NCI-H510A treated with DMSO at 0.1 percent for 48 hours (cell line): ENCODE measurements at regions not wholly inside any gene's neighbourhood (a gene's known extent, or its start where the extent isn't known, plus 50 kb on each side); places are given as distances from the start of the nearest gene placed in this dataset.

Experiments
- DNase-seq: peaks from one replicate; lab custom pipeline; 2025; lab: John Stamatoyannopoulos, UW

DNA sequence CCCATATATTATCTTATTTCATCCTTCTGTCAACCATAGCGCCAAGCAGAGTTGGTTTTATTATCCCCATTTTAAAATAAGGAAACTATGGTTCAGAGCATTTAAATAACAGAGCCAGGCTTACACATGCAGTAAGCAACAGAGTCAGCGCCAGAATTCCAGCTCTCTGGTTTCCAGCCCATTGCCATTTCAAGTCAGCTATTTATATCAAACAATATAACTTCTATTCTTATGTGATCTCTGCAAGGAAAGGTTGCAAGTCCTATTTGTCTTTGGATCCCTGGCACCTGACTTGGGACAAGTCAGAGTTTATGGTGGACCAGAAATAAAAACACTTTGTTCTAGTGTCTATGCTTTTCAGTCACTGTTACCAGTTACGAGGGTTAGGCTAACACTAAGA lies 174.1 kb upstream of the EEA1 start:
- DNase-seq, result no peak

DNA sequence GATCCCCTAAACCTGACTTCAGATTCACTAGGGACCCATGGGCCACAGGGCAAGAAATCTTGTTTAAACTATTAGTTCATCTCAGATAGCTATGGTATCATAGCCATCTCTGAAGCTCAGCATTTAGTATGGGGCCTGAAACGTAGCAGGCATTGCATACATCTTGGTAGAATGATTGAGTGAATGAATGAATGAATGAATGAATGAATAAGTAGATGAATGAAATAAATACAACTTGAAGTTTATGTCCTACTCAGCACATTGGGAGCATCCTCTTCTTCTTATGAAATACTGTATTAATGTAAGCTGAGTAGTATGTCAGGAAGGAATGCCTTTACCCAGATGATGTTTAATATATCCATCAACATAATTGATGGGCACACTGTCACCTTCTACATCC lies 175.4 kb upstream of the EEA1 start:
- no peak for DNase-seq

DNA sequence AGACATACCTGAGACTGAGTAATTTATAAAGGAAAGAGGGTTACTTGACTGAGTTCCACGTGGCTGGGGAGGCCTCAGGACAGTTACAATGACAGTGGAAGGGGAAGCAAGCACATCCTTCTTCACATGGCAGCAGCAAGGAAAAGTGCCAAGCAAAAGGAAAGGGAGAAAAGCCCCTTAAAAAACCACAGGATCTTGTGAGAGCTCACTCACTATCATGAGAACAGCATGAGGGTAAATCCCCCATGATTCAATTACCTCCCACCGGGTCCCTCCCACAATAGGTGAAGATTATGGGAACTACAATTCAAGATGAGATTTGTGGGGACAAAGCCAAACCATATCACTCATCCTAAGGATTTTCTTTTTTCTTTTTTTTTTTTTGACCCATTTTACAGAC lies 177.8 kb upstream of the EEA1 start:
- DNase-seq, result no peak

DNA sequence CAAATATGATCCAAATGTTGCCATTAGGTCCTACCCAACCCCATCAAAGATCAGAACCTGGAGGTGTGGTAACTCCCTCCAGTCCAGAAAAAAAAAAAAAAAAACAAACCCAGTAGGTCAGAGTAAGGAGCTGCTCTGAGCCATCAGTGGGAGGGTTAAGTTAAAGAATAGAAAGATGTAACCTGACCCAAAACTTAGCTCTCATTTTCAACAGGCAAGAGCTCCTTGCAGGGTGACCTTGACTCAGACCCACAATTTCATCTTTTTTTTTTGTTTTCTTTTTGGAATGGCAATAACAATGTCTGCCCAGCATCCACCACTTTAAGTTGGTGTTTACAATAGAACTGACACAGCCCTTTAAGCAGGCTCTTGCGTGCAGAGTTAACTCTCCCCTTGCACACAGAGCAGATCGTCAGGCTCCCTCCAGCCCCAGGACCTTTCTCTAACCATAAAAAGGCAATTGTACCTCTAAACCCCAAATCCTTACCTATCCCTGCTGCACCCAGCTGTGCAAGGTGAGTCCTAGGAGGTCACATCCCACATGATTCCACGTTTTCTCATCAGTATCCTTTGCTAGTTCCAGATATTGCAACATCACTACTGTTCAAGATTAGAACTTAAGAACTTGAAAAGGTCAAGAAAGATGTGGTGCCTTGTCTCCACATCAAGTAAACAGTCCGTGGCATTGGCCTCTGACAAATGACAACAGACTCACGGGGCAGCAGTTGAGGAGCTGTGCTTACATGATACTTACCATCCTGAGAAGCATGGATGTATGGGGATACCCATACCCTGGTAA lies 178.6 kb upstream of the EEA1 start:
- no peak for DNase-seq

DNA sequence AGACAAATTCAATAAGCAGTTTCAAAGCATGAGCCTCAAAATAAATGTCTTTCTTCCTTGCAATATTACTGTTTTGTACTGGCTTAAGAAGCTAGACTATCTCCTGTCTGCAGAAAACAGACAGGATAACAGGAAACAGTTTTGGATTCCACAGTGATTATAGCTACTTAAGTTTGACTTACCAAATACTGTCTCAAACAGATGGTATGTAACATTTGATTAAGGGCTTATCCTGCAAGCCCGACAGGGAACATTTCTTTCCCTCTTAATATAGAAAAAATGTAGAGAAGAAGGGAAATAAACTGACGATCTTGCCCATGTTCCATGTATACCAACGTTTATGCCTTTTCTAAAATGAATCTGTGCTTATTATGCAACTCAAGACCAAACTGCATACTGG lies 179.9 kb upstream of the EEA1 start:
- no peak for DNase-seq

DNA sequence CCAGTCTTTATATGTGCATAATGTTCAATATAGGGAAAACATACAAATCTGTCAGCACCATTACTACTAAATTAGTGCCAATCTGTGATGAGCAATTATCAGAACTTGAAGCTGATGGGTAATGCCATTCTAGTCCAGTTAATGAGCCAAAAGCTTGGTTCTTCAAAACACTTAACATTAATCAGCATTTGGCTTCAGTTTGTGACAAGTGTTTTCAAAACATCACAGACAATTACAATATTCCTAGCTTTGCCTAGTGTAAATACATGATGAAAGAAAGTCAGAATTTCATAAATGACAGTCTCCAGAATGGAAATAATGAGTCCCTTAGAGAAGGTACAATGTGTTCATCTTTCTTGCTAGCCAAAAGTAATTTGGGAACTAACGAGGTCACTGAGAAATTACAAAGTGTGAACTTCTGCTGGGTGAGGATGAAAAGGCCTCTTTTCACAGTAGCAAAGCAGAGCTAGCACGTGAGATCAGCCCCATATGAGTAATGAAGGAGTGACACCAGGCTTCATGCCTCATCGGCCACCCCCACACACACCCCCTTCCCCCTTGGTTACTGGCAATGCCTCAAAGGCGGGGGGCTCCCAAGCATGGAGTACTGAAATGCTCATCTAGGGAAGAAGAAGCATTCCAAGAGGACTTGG lies 180.6 kb upstream of the EEA1 start:
- DNase-seq, result no peak

DNA sequence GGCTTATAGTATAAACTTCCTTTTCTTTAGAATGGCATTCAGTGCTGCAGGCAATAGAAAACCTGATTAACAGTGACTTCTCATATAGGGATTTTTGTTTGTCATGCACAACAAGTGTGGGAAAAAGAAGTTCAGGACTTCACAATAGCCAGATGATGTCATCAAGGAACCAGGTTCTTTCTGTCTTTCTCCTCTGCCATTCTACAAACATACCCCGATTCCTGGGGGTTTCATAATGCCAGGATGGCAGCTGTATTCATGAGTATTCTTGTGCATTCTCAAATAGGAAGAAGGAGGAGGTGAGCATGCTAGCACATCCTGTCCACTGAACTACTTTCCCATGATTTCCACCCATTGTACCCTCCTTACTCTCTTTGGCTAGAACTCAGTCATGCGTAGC lies 182.7 kb upstream of the EEA1 start:
- no peak for DNase-seq

DNA sequence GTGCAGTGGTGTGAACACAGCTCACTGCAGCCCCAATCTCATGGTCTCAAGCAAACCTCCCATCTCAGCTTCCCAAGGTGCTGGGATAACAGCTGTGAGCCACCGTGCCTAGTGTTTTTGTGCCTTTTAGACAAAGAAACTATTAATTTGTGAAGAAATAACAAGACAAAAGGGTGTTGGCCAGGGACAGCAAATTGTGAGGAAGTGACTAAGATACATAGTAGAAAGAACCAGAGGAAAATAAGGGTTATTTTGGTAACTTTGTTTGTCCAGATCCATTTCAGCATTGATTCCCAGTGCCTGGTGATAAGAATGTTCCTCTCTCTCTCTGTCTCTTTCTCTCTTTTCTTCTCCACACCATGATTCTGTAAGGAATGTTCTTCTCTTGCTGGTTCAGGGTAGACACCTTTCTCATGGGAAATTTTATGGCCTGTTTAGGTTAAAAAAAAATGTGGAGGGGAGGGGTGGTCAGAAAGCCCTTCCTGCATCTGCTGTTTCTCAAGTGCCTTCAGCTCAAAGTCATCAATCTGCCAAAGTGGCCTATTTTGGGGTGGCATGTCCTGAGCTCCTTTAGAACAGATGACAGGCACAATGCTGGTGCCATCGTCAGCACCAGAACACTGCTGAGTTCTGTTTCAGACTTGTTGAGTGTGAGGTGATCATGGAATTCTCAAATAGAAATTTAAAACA lies 184.4 kb upstream of the EEA1 start:
- no peak for DNase-seq

DNA sequence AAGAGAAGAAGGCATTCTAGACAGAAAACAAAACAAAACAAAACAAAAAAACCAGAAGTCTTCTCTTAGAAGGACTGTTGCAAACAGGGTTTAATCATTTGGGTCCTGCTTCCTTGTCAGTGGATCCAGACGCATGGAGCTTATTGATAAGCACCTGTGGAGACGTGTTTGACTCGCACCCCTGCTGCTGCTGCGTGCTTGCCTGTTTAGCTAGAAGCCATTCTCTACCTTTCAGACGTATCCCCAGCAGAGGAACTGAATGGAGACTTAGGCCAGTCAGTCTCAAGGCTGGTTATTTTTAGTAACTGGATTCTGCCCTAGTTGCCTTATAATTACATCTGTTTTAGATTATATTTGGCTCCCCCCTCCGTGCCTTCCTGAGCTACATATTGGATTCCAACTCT lies 186.1 kb upstream of the EEA1 start:
- no peak for DNase-seq

DNA sequence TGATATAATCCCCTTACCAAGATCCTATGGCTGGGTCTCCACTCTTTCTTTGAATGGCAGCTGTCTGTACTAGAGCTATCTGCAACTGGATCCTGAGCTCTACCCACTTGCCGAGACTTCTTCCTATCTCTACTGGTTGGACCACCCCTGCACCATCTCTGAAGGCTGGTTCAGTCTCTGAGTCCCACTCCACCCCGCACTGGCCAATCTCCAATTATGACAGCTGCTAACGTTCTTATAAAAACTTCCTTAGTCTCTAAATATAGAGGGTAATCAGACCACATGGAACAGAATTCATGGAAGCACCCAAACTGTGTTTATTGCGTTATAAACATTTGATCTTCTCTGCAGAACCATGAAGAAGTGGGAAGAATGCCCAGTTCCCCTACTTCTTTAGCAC lies 186.6 kb upstream of the EEA1 start:
- DNase-seq, result no peak

DNA sequence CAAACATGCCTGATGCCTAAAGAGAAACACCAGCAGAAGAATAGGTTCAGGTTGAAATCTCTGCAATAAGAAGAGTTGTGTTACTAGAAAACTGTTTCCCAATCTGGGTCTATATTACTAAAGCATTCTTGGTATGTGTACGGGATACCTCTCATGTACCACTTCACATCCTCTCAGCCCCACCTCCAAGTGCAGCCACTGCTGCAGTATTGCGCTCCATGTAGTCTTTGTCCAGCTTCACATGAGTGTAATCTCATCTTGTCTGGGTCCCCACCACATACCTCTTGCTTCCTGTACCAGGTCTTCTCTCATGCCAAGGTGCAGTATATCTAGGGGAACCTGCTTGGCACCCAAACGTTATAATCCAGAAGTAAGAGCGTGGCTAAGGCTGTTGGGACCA lies 187.5 kb upstream of the EEA1 start:
- DNase-seq, result no peak

DNA sequence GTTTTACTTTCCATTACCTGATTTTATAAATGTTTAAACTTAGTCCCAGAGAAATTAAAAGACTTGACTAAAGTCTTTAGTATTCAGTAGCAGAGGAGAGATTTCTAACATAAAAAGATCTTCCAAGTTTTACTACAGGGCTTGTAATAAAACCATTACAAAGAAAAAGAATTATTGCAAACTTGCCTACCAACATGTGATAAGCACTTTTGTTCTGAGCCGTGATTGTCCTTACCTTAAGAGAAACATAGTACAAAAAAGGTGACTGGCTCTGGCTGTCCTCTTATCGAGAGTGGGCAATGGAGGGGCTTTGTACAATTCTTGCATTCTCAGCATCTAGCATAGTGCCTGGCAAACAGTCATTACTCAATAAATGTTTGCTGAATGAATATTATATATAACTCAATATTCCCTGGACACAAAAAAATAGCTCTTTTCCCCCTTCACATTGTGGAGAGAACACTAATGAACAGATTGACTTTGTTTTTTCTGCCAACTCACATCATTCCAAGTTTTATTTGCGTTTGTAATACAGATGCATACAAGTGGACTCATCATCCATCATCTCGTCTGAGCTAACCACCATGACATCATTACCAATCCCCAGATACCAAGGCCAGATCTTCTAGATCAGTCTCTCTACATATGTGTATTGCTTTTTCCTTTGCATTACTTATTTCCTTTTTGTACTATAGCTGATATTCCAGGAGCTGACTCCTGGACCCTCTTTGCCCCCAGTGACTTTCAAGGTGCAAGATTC lies 192.8 kb upstream of the EEA1 start:
- DNase-seq, result peak; percentile 51

DNA sequence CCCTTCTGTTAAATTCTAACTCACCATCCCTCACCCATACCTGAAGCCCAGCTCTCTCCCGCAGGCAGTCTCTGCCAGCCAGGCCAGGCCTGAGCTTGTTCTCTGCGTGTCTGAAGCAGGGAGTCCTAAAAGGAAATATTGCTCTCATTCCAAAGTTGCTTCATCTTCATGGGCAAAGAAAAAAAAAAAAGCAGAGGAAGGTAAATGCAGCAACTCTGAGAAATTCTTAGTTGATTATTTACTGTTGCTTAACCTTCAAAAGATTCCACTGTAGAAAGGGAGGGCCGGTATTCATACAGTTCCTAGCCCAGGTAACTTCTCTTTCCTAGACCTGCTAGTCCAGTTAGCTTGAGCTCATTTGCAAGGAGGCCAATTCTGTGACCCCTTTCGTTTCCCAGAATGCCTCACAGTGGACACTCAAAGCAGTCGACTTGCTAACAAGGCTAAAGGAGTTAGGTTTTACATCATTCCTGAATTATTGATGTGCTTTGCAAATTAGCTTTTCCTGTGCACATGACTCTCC lies 193.5 kb upstream of the EEA1 start:
- no peak for DNase-seq

DNA sequence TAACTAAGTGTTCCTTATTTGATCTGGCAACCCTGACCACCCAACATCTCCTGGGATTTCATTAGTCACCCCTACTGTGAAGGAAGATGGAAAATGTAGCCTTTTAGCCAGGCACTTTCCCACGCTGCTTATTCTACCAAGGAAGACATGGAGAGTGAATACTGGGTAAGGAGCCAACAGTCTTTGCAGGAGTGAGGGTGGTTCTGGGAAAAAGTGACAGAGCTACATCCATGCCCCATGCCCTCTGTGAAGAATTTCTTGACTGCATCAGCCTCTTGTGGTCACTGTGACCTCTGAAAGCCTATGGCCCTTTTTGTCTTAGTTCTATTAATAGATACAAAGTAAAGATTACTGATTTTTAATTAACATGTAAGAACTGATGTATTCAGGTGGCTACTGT lies 196.0 kb upstream of the EEA1 start:
- DNase-seq, result no peak

DNA sequence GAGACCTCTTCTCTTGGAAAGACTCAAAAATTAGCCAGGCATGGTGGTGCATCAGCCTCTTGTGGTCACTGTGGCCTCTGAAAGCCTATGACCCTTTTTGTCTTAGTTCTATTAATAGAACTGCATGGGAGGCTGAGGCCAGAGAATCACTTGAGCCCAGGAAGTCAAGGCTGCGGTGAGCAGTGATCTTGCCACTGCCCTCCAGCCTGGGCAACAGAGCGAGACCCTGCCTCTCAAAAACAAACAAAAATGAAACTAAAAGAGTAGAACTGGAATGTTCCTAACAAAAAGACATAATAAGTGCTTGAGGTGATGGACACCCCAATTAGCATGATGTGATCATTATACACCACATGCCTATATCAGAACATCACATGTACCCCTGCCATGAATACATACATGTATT lies 197.0 kb upstream of the EEA1 start:
- no peak for DNase-seq

DNA sequence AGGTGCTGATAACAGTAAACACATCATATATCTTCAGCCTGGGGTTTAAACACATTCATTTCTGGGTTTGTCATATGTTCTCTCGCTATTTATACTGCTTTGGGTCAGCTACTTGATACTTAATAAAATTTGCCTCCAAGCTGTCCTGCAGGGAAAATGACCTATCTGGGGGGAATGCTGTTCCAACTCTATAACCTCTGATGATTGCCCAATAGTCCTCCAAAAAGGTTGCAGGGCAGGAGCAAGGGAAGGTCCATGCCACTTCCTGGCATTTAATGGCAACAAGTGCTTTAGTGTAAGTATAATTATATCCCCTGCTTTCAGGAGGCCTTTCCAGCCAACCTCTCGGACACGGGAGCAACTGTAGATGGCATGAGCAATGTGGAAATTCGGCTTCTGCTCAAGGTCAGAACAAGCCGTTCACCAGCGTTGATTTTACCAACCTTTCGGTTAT lies 198.0 kb upstream of the EEA1 start:
- no peak for DNase-seq

DNA sequence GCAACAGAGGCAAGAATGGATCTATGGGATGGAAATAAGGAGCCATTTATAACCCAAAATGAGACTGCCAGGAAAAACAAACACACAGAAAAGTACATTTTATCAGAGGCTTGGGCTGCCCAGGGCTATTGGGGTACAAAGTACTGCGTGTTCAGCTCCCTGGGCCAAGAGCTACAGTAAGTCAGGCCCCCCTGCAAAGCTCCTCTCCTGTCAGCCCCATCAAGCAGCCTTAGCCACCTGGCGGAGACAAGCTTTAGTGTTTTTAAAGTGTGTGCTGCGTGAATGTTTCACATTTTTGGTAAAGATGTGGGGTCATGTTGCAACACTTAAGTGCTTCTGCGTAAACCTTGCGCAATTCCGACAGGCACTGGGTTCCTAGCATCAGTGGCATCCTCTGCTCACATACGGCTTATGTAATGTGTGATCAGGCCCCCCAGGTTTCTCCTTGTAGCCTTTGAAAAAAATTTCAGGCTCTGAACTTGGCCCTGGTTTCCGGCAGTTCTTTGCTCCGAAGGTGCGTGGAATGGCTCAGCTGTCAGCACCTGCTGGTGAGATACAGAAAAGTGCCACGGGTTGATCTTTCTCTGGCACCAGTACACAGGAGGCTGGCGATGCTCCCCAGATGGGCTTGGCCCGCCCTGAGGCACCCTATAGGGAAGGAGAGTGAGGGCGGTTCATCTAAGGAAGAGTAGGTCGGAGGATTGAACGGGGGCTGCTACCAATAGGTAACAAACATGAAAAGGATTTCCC lies 198.7 kb upstream of the EEA1 start:
- peak; percentile 96 for DNase-seq

DNA sequence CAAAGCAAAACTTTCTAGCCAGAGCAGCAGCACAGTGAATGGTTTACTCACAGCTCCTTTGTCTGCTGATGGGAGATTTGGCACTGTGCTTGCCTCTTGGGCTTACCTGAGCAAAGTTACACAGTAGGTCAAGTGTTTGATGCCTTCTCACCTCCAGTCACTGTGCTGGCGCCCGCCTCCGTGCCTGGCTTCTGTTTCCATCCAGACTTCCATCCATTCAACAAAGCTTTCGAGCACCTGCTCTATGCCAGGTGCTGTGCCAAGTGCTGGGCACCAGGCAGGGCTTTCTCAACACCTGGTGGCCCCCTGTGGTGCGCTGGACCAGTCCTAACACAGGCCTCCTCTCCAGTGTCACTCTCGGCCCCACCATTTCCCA lies 199.2 kb upstream of the EEA1 start:
- peak; percentile 96 for DNase-seq

DNA sequence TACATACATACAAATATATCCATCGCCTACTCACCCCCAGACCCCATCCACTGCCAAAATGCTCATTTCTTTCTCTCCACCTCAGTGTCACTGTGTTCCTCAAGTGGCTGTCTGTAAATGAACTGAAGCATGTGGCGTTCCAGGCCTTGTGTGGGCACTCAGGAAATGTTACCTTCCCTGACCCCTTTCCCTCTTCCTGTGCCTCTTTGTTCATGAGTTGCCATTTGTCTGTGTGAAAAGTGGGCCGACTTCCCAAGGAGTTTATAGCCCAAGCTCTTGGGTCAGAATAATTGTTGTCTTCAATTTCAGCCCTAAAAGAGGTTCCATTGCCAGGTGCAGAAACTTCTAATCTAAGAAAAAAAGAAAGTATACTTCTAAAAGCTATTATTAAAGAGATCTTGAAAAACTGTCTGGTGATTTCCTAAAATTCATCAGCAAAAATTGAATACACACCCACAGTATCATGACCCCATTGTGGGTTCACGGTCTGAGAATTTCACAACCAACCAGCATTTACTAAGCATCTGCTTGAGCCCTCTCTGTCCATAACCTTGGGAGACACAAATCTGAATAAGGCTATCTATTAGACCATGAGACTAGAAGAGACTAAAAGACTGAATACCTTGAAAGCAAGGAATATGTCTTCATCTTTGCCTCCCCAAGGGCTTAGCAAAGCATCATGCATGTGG lies 201.4 kb upstream of the EEA1 start:
- no peak for DNase-seq

DNA sequence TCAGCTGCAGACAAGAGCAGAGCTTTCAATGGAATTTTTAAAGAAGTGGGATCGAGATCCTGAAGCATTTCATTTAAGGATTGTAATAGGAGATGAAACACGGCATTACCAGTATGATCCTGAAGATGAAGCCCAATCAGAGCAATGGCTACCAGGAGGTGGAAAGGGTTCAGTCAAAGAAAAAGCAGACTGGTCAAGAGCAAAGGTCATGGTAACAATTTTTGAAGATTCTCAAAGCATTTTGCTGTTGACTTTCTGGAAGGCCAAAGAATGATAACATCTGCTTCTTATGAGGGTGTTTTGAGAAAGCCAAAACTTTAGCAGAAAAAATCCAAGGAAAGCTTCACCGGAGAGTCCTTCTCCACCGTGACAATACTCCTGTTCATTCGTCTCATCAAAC lies 204.3 kb upstream of the EEA1 start:
- no peak for DNase-seq
